HG03439 (cell line): ENCODE measurements at regions not wholly inside any gene's neighbourhood (a gene's known extent, or its start where the extent isn't known, plus 50 kb on each side); places are given as distances from the start of the nearest gene placed in this dataset.

Source experiments
- ATAC-seq: cut with Tn5 transposase; IDR thresholded peaks from one replicate; pipeline ENCODE4 v1.9.1; 2021; ENCODE audit warnings: mild to moderate bottlenecking, moderate library complexity; ENCODE audit not compliant: unreplicated experiment

- no peak for ATAC-seq
Observed at GRCh38 chr11:127471662-127472061, 471.1 kb upstream of the KIRREL3 start.

- ATAC-seq = no peak
Observed at GRCh38 chr11:127470306-127470884, 469.8 kb upstream of the KIRREL3 start.

GRCh38 chr11:127464325-127464724 is 463.8 kb upstream of the KIRREL3 start:
- ATAC-seq = no peak

- ATAC-seq = no peak
Observed at GRCh38 chr11:127462065-127462344, 461.4 kb upstream of the KIRREL3 start.

GRCh38 chr11:127461241-127462064 is 460.9 kb upstream of the KIRREL3 start:
- ATAC-seq = no peak

- ATAC-seq = no peak
Observed at GRCh38 chr11:127458561-127458960, 458.0 kb upstream of the KIRREL3 start.

DNA sequence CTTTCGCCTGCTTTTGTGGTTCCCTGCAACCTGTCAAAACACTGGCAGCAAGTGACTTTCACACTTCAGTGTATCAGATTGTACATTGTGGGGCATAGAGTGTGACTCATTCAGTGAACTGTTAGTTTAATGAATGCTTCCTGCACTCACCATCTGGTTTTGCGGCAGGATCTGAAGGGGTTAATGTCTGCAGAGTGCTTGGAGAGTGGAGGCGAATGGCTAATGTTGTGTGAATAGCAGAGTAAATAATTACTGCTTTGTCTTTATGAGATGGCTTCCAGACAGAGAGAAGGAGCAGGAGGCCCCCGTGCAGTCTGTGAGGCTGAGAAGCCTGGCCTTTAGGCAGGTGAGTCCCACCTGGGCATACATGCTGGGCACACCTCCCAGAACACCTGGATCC is 454.3 kb upstream of the KIRREL3 start:
- no peak for ATAC-seq

DNA sequence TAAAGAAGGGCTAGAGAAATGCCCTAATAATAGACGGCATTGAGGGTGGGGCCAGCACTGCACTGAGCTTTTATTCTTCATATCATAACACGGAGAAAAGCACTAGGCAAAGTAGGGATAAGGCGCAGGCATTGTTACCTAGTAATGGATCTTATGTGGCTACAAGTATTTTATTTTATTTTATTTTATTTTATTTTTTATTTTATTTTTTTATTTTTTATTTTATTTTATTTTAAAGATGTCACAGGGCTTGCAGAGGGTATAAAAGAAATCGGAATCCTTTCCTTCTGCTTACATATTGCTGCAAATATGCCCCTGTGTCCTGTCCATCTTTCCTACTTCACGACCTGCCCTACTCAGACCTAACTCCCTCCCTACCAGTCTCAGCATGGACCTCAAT is 452.0 kb upstream of the KIRREL3 start:
- ATAC-seq = no peak

GRCh38 chr11:127451861-127452260 is 451.3 kb upstream of the KIRREL3 start:
- ATAC-seq = no peak

GRCh38 chr11:127448101-127448500 is 447.5 kb upstream of the KIRREL3 start:
- no peak for ATAC-seq

DNA sequence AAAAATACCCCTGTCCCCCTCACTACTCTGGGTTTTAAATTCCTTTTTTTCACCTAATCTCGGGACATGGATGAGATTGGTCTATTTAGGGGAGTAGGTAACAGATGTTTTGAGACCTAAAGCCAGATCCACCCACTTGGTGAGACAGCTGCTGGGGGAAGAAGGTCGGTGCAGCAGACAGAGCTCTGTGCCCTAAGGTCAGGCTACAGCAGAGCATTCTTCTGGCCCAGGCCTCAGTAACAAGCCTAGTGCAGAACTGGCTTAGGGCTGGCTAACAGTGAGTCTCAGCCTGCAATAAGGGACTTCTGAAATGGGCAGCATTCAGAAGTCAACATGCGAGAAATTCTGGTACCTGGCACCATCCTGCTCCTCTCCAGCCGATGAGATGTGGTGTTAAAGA is 444.9 kb upstream of the KIRREL3 start:
- ATAC-seq = no peak

- ATAC-seq = no peak
Observed at GRCh38 chr11:127443297-127443696, 442.7 kb upstream of the KIRREL3 start.

DNA sequence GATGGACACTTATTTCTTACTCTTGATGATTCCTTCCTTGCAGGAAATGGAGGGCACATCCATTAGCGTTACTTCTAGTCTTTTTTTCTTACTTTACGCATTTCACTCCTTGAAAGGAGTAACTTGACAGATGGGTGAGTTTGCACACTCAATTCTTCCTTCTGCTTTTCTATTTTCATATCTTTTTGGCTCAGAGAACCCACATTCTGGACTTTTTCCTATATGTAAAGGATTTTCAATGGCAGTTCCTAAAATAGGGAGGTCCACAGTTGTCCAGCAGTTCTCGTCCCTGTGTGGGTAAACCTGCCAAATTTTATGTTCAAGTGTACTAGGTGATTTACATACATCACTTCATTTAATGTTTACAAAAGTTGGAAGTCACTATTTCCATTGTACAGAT is 440.0 kb upstream of the KIRREL3 start:
- ATAC-seq = no peak

- no peak for ATAC-seq
Observed at GRCh38 chr11:127425281-127425680, 424.7 kb upstream of the KIRREL3 start.

DNA sequence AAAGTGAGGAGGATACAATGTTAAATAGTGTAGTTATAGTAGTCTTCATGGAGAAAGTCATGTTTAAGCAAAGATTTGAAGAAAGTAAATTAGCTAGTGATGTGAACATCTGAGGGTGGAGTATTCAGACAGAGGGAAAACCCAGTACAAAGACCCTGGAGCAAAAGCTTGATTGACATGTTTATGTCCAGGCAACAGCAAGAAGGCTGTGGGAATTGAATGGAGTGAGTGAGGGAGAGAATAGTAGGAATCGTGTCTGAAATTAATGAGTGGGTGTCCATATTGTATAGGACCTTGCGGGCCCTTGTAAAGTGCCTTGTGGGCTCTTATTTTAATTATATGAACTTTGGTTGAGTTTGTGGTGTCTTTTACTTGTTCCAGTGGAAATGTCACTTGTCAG is 424.1 kb upstream of the KIRREL3 start:
- ATAC-seq = no peak

DNA sequence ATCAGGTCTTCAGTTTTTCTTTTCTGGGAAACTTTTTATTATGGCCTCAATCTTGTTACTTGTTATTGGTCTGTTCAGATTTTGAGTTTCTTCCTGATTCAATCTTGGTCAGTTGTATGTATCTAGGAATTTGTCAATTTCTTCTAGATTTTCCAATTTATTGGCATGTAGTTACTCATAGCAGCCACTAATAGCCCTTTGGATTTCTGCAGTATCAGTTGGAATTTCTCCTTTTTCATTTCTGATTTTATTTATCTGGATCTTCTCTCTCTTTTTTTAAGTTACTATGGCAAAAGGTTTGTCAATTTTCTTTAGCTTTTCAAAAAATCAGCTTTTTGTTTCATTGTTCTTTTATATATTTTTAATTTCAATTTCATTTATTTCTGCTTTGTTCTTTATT is 419.6 kb upstream of the KIRREL3 start:
- no peak for ATAC-seq

DNA sequence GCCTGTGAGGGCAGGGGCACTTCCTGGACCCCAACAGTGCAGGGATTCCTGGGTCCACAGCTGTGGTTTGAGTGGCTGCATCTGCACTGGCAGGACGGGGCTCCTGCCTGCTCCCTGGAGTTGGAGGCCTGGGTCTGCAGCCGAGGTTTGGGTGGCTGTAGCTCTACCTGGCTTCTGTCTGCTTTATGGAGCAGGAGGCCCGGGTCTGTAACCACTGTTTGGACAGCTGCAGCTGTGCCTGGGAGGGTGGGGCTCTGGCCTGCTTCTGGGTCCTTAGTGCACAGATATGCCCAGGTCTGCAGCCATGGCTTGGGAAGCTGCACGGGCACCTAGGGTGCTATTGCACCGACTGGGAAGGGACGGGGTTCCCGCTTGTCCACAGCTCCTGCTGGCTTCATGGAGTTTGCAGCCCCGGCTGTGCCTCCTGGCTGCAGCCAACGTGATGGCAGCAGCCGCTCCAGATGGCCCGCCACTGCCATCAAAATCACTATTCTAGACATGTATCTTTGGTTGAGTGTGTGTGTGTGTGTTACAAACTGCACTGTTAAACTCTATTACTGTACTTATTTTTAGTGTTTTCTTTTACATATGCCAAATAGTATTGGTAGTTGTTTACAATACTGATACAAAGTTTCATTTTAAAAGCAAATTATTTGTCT is 412.3 kb upstream of the KIRREL3 start:
- ATAC-seq = no peak

- ATAC-seq = no peak
Observed at GRCh38 chr11:127412234-127412633, 411.7 kb upstream of the KIRREL3 start.

DNA sequence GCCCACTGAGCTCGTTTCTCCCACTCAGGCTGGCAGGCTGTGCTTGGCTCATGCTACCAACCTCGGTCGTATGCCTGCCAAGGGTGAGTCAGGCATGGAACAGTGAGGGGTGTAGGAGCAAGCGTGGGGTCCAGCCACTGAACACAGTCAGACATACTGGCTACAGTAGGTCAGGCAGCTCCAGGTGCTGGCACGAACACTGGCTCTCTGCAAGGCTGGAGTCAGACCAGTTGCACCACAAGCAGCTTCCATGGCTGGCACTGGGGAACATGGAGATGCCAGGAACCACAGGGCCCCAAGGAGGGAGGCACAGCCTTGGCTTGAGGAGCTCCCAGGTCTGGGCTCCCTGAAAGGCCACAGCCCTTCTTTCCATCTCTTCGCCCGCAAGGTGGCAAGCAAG is 410.7 kb upstream of the KIRREL3 start:
- ATAC-seq = no peak

DNA sequence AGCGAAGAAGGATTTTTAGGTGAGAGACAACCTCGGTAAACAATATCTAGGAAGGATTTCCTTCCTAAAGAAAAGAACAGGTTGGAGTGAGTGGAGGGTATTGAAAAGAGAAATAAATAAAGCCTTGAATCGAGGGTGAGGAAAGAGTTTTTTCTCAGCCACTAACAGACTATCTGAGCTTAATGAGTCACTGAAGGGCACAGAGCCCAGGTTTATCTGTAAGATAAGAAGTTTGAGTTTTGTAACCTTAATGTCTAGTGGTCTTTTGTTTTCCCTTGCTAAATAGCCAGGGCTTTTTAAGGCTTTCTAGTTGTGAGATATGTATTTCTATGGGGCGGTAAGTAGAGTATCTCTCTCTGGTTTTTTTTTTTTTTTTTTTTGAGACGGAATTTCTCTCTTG is 394.5 kb upstream of the KIRREL3 start:
- ATAC-seq = no peak

DNA sequence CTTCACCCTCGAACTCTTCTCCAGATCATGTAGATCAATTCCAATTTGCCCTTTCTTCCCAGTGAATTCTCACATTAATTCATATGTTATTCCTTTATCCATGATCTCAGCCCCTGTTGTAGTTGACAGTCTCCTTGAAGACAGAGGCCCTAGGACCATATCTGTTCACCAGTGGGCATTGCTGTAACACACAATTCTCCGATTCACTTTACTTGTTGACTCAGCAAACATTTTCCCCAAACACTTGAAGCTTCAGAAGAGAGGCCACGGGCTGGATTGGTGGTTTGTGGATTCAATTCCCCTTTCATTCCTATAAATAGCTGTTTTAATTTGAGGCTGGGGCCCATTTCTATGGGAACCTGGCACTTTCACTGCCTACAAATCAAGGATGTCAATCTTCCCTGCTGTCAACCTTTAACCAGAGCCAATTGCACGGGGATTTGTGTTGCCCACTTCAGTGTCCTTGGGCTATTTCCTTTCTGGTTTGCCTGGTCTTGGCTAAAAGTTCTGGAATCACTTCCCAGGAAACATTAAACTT is 393.0 kb upstream of the KIRREL3 start:
- ATAC-seq = no peak

- ATAC-seq = no peak
Observed at GRCh38 chr11:127392575-127392974, 392.0 kb upstream of the KIRREL3 start.
